Mesenchymal stem cell (in vitro differentiated cells and primary cell): ENCODE measurements at regions not wholly inside any gene's neighbourhood (a gene's known extent, or its start where the extent isn't known, plus 50 kb on each side); places are given as distances from the start of the nearest gene placed in this dataset.

Experiments
- DNase-seq: peaks from one replicate; pipeline ENCODE4 v3.0.0-alpha.2; 2013
- H2AFZ ChIP-seq: one replicate; pipeline ENCODE4 v1.6.1; 2013; ENCODE audit warnings: low read depth, mild to moderate bottlenecking, control low read depth, inconsistent platforms, low read length, moderate library complexity
- H2AK5ac ChIP-seq: 2 replicates; pipeline ENCODE4 v1.6.1; 2013; ENCODE audit warnings: low read length, moderate library complexity, mild to moderate bottlenecking, inconsistent platforms; ENCODE audit not compliant: severe bottlenecking
- H2BK120ac ChIP-seq: one replicate; pipeline ENCODE4 v1.6.1; 2013; ENCODE audit warnings: low read depth, mild to moderate bottlenecking, inconsistent platforms, low read length, moderate library complexity
- H2BK12ac ChIP-seq, 2 experiments: one replicate each; pipeline ENCODE4 v1.6.1; 2013; ENCODE audit warnings: inconsistent platforms in 2 of 2, low read length in 2 of 2, mild to moderate bottlenecking in 2 of 2, moderate library complexity in 2 of 2, control low read depth in 1 of 2
- H2BK15ac ChIP-seq: one replicate; pipeline ENCODE4 v1.6.1; 2013; ENCODE audit warnings: mild to moderate bottlenecking, low read depth, inconsistent platforms; ENCODE audit not compliant: poor library complexity, severe bottlenecking
- H2BK5ac ChIP-seq: 2 replicates; pipeline ENCODE4 v1.6.1; 2013; ENCODE audit warnings: low read depth, mild to moderate bottlenecking, low read length, control low read depth, inconsistent platforms; ENCODE audit not compliant: poor library complexity, severe bottlenecking
- H3K14ac ChIP-seq, 2 experiments: one replicate each; pipeline ENCODE4 v1.6.1; 2013; ENCODE audit warnings: inconsistent platforms in 2 of 2, low read length in 2 of 2, control low read depth in 1 of 2, mild to moderate bottlenecking in 1 of 2, moderate library complexity in 1 of 2
- H3K18ac ChIP-seq, 2 experiments: one replicate each; pipeline ENCODE4 v1.6.1; 2013; ENCODE audit warnings: inconsistent platforms in 2 of 2, low read length in 2 of 2, control low read depth in 1 of 2, low read depth in 1 of 2, mild to moderate bottlenecking in 1 of 2
- H3K23ac ChIP-seq, 2 experiments: one replicate each; pipeline ENCODE4 v1.6.1; 2013; ENCODE audit warnings: inconsistent platforms in 2 of 2, low read length in 2 of 2, mild to moderate bottlenecking in 2 of 2, moderate library complexity in 2 of 2, control low read depth in 1 of 2
- H3K27ac ChIP-seq: 2 replicates; pipeline ENCODE4 v1.5.1; 2013; ENCODE audit warnings: mild to moderate bottlenecking, moderate library complexity, low read length, control low read depth, inconsistent platforms; ENCODE audit not compliant: poor library complexity, severe bottlenecking
- H3K27me3 ChIP-seq, 2 experiments: 2 replicates each; pipeline versions ENCODE4 v1.6.1 to v1.7.0; 2013; ENCODE audit warnings: low read length in 2 of 2, mild to moderate bottlenecking in 2 of 2, moderate library complexity in 2 of 2, control low read depth in 1 of 2, inconsistent platforms in 1 of 2; ENCODE audit not compliant: control insufficient read depth in 1 of 2, insufficient read depth in 1 of 2
- H3K36me3 ChIP-seq, 2 experiments: 2 replicates each; pipeline versions ENCODE4 v1.6.1 to v1.7.0; 2013; ENCODE audit warnings: low read length in 2 of 2, control low read depth in 1 of 2, inconsistent platforms in 1 of 2, low read depth in 1 of 2, mild to moderate bottlenecking in 1 of 2; ENCODE audit not compliant: insufficient read depth in 2 of 2, control insufficient read depth in 1 of 2
- H3K4ac ChIP-seq, 2 experiments: one replicate each; pipeline ENCODE4 v1.6.1; 2013; ENCODE audit warnings: inconsistent platforms in 2 of 2, low read length in 2 of 2, mild to moderate bottlenecking in 2 of 2, moderate library complexity in 2 of 2, control low read depth in 1 of 2, low read depth in 1 of 2
- H3K4me1 ChIP-seq: 2 replicates; pipeline ENCODE4 v1.6.1; 2013; ENCODE audit warnings: low read depth, low read length, control low read depth; ENCODE audit not compliant: control insufficient read depth, insufficient read depth
- H3K4me2 ChIP-seq: 2 replicates; pipeline ENCODE4 v1.6.1; 2013; ENCODE audit warnings: low read length, mild to moderate bottlenecking, inconsistent platforms; ENCODE audit not compliant: poor library complexity, severe bottlenecking
- H3K4me3 ChIP-seq, 2 experiments: 2 replicates each; pipeline versions ENCODE4 v1.5.1 to v1.7.0; 2013; ENCODE audit warnings: low read length in 2 of 2, mild to moderate bottlenecking in 2 of 2, control low read depth in 1 of 2, low read depth in 1 of 2; ENCODE audit not compliant: insufficient read depth in 1 of 2
- H3K79me1 ChIP-seq: replicated peaks from 2 replicates; pipeline ENCODE4 v1.6.1; 2013; ENCODE audit warnings: mild to moderate bottlenecking, control low read depth, low read length, inconsistent platforms; ENCODE audit not compliant: poor library complexity, severe bottlenecking
- H3K9ac ChIP-seq: 2 replicates; pipeline ENCODE4 v1.7.0; 2013; ENCODE audit warnings: mild to moderate bottlenecking, low read length, moderate library complexity
- H3K9me3 ChIP-seq: 2 replicates; pipeline ENCODE4 v1.7.0; 2013; ENCODE audit warnings: mild to moderate bottlenecking, low read length; ENCODE audit not compliant: control insufficient read depth
- H4K8ac ChIP-seq: one replicate; pipeline ENCODE4 v1.6.1; 2013; ENCODE audit warnings: inconsistent platforms, mild to moderate bottlenecking, low read length, moderate library complexity
- H4K91ac ChIP-seq: one replicate; pipeline ENCODE4 v1.6.1; 2013; ENCODE audit warnings: mild to moderate bottlenecking, low read length, inconsistent platforms
- WGBS: methylation state at CpG from one replicate; pipeline ENCODE4 v1.1.7; 2013; ENCODE audit warnings: mixed read lengths; 5-methylcytosine and 5-hydroxymethylcytosine counted together

DNA sequence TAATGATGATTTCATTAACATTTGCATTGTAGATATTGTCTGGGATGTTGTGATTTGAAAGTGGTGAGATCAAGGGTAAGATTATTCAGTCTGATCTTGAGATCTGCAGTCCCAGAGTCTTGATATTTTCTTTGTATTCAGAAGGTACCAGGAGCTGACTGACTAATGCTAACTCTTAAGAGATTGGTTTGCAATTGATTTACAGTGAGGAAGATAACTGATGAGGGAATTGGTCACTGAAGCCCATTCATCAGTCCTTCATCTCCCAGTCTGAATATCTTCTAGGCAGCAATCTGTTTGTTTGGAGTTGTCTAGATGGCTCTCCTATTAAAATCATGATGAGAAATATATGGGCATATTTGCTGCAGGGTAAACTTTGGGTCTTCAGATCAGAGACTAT is 473.7 kb downstream of the ARL4A start:
- H3K4ac ChIP-seq: no peak overlapping the region
- no peak overlapping the region for H3K18ac ChIP-seq
- no peak overlapping the region for H3K4me3 ChIP-seq
- no peak overlapping the region for H2BK12ac ChIP-seq
- no peak for DNase-seq
- H3K27me3 ChIP-seq: no peaks in the 10 kb centered on the region
- no peaks in the 10 kb centered on the region for H3K4me1 ChIP-seq
- H3K4me2 ChIP-seq: no peak overlapping the region
- H3K9ac ChIP-seq: no peak overlapping the region
- no peak overlapping the region for H4K91ac ChIP-seq
- no peak overlapping the region for H2BK120ac ChIP-seq
- H3K14ac ChIP-seq: no peak overlapping the region
- H2AFZ ChIP-seq: no peak overlapping the region
- H2BK15ac ChIP-seq: no peak overlapping the region
- H3K27ac ChIP-seq: no peak overlapping the region
- no peak overlapping the region for H4K8ac ChIP-seq
- H3K79me1 ChIP-seq: no peaks in the 10 kb centered on the region
- H3K36me3 ChIP-seq: no peaks in the 10 kb centered on the region
- H2AK5ac ChIP-seq: no peak overlapping the region
- no peaks in the 10 kb centered on the region for H3K9me3 ChIP-seq
- H3K23ac ChIP-seq: no peak overlapping the region
- no peak overlapping the region for H2BK5ac ChIP-seq

DNA sequence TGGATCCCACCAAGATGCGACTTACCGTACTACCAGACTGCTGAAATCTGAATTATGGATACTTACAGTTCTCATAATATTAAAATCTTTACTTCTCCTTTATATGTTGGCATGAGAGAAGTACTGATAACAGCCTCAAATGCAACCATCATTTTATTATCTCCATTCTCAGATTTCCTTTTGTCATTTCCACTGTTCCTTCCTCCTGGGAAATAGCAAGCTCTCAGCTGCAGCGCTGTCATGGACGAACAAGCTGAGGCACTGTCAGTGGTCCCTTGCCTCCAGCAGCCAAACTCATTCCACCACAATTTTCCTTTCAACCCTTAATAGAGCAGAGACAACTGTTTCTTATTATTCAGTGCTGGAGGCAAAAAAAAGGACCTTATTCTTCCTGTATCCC is 478.4 kb downstream of the ARL4A start:
- no peak overlapping the region for H2AFZ ChIP-seq
- no peaks in the 10 kb centered on the region for H3K9me3 ChIP-seq
- H3K27ac ChIP-seq: no peak overlapping the region
- H3K4me1 ChIP-seq: no peaks in the 10 kb centered on the region
- no peak overlapping the region for H3K4me2 ChIP-seq
- H3K23ac ChIP-seq: no peak overlapping the region
- DNase-seq: no peak
- H3K27me3 ChIP-seq: no peaks in the 10 kb centered on the region
- H3K4me3 ChIP-seq: no peak overlapping the region
- H2BK15ac ChIP-seq: no peak overlapping the region
- no peak overlapping the region for H3K4ac ChIP-seq
- no peak overlapping the region for H2BK12ac ChIP-seq
- 90% methylated on average over 2 of the region's 4 CpGs for WGBS
- no peak overlapping the region for H4K91ac ChIP-seq
- no peak overlapping the region for H3K18ac ChIP-seq
- H2AK5ac ChIP-seq: no peak overlapping the region
- no peaks in the 10 kb centered on the region for H3K79me1 ChIP-seq
- no peak overlapping the region for H3K14ac ChIP-seq
- H3K36me3 ChIP-seq: no peaks in the 10 kb centered on the region
- no peak overlapping the region for H3K9ac ChIP-seq
- H4K8ac ChIP-seq: no peak overlapping the region
- no peak overlapping the region for H2BK5ac ChIP-seq
- no peak overlapping the region for H2BK120ac ChIP-seq

DNA sequence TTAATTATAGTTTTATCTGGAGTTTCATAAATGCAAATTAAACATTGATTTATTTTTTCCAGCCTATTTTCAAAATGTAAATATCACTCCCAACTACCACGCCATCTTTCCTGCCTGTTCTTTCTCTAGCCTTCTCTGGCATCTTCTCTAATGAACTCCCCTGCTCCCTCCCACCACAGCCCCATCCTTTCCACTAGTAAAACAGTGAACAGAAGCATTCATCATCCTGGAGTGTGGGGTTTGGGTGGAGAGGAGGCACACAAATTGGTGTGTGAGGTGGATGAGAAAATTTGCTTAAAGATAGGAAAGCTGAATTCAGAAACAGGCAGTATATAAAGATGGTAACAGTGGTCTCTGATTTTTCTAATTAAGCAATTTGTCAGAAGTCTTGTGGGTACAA is 479.4 kb downstream of the ARL4A start:
- 71% methylated on average over 1 of the region's 1 CpG for WGBS
- H3K4ac ChIP-seq: no peak overlapping the region

DNA sequence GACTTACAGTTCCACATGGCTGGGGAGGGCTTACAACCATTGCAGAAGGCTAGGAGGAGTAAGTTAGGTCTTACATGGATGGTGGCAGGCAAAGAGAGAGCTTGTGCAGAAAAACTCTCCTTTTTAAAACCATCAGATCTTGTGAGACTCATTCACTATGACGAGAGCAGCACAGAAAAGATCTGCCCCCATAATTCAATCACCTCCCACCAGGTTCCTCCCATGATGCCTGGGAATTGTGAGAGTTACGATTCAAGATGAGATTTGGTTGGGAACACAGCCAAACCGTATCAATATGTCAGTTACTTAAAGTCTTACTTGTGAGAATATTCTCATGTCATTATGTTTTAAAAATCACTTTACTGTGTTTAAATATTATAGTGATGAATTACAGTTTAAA is 481.9 kb downstream of the ARL4A start:
- H3K14ac ChIP-seq: no peak overlapping the region
- H3K4me3 ChIP-seq: no peak overlapping the region
- no peak for DNase-seq
- H3K4ac ChIP-seq: no peak overlapping the region
- no peak overlapping the region for H3K27ac ChIP-seq
- H4K91ac ChIP-seq: no peak overlapping the region
- no peak overlapping the region for H2BK5ac ChIP-seq
- no peak overlapping the region for H2BK120ac ChIP-seq
- H3K4me2 ChIP-seq: no peak overlapping the region
- H4K8ac ChIP-seq: no peak overlapping the region
- no CpG with 5 or more reads among the region's 3 CpGs for WGBS
- no peak overlapping the region for H2BK12ac ChIP-seq
- no peak overlapping the region for H3K18ac ChIP-seq
- no peak overlapping the region for H2AK5ac ChIP-seq
- H2AFZ ChIP-seq: no peak overlapping the region
- H3K9me3 ChIP-seq: no peaks in the 10 kb centered on the region
- no peaks in the 10 kb centered on the region for H3K36me3 ChIP-seq
- no peaks in the 10 kb centered on the region for H3K79me1 ChIP-seq
- no peak overlapping the region for H3K9ac ChIP-seq
- no peaks in the 10 kb centered on the region for H3K27me3 ChIP-seq
- H3K23ac ChIP-seq: no peak overlapping the region
- no peak overlapping the region for H2BK15ac ChIP-seq
- no peaks in the 10 kb centered on the region for H3K4me1 ChIP-seq

More for the DNA sequence above, 479.4 kb downstream of the ARL4A start:
- no peak overlapping the region for H3K4me2 ChIP-seq
- no peak overlapping the region for H3K4me3 ChIP-seq
- H3K27ac ChIP-seq: no peak overlapping the region
- H3K4me1 ChIP-seq: no peaks in the 10 kb centered on the region
- no peak overlapping the region for H3K18ac ChIP-seq
- no peak overlapping the region for H2BK15ac ChIP-seq
- no peak overlapping the region for H3K9ac ChIP-seq
- no peaks in the 10 kb centered on the region for H3K79me1 ChIP-seq
- no peaks in the 10 kb centered on the region for H3K9me3 ChIP-seq
- DNase-seq: no peak
- no peak overlapping the region for H4K91ac ChIP-seq
- no peak overlapping the region for H3K23ac ChIP-seq
- no peaks in the 10 kb centered on the region for H3K36me3 ChIP-seq
- no peak overlapping the region for H2AK5ac ChIP-seq
- H3K27me3 ChIP-seq: no peaks in the 10 kb centered on the region
- H2BK5ac ChIP-seq: no peak overlapping the region
- no peak overlapping the region for H2AFZ ChIP-seq
- H2BK12ac ChIP-seq: no peak overlapping the region
- H2BK120ac ChIP-seq: no peak overlapping the region
- no peak overlapping the region for H4K8ac ChIP-seq
- H3K14ac ChIP-seq: no peak overlapping the region
